Brain microvascular endothelial cell (primary cell): ENCODE measurements at regions not wholly inside any gene's neighbourhood (a gene's known extent, or its start where the extent isn't known, plus 50 kb on each side); places are given as distances from the start of the nearest gene placed in this dataset.

Experiments used
- DNase-seq: peaks from one replicate; pipeline ENCODE4 v3.0.0-alpha.2; 2020
- H3K27ac ChIP-seq: fragments of 250-450 bp; sonication (Bioruptor Pico); 2 replicates; pipeline ENCODE4 v1.5.1; 2020; ENCODE audit warnings: mild to moderate bottlenecking, moderate library complexity
- H3K27me3 ChIP-seq: fragments of 250-450 bp; sonication (Bioruptor Pico); replicated peaks from 2 replicates; pipeline ENCODE4 v1.5.1; 2020; ENCODE audit warnings: mild to moderate bottlenecking
- H3K36me3 ChIP-seq: fragments of 250-450 bp; sonication (Bioruptor Pico); replicated peaks from 2 replicates; pipeline ENCODE4 v1.5.1; 2020; ENCODE audit warnings: mild to moderate bottlenecking
- H3K4me3 ChIP-seq: 2 replicates; pipeline ENCODE4 v1.5.1; 2011; ENCODE audit warnings: low read depth, mild to moderate bottlenecking, control low read depth, low read length, moderate library complexity
- CTCF ChIP-seq: IDR thresholded peaks from 2 replicates; pipeline ENCODE4 v1.5.1; 2011; ENCODE audit warnings: low read depth, mild to moderate bottlenecking, moderate library complexity, low read length, control low read depth, inconsistent platforms; ENCODE audit errors: missing control alignments
- in situ Hi-C: cut with HindIII; loops from 2 replicates; pipeline ENCODE4 v1.10.0; 2017; ENCODE audit warnings: low sequenced_read_pairs, low pct_ligation_motif_present

- no peak overlapping the region for H3K27ac ChIP-seq
- H3K4me3 ChIP-seq, result no peak overlapping the region
- no peak for TF ChIP-seq CTCF
- H3K36me3 ChIP-seq, result no peaks in the 10 kb centered on the region
- H3K27me3 ChIP-seq, result peaks cover 27% of the 10 kb centered on the region
- DNase-seq, result no peak
- in situ Hi-C loops, result no loop called here
Measured at GRCh38 chr5:172588380-172588779, 52.7 kb upstream of the NEURL1B start.

- no peak for TF ChIP-seq CTCF
- no peak for DNase-seq
- H3K27ac ChIP-seq, result no peak overlapping the region
- H3K27me3 ChIP-seq, result peaks cover 30% of the 10 kb centered on the region
- no peak overlapping the region for H3K4me3 ChIP-seq
- in situ Hi-C loops, result no loop called here
- H3K36me3 ChIP-seq, result no peaks in the 10 kb centered on the region
Measured at GRCh38 chr5:172587061-172587405, 54.0 kb upstream of the NEURL1B start.

- H3K36me3 ChIP-seq, result no peaks in the 10 kb centered on the region
- no peak overlapping the region for H3K4me3 ChIP-seq
- in situ Hi-C loops, result no loop called here
- TF ChIP-seq CTCF, result no peak
- no peak for DNase-seq
- no peak overlapping the region for H3K27ac ChIP-seq
- peaks cover 33% of the 10 kb centered on the region for H3K27me3 ChIP-seq
Measured at GRCh38 chr5:172586125-172587060, 54.7 kb upstream of the NEURL1B start.

- no peak overlapping the region for H3K27ac ChIP-seq
- H3K36me3 ChIP-seq, result no peaks in the 10 kb centered on the region
- no peak for TF ChIP-seq CTCF
- in situ Hi-C loops, result no loop called here
- H3K4me3 ChIP-seq, result no peak overlapping the region
- H3K27me3 ChIP-seq, result peaks cover 34% of the 10 kb centered on the region
- DNase-seq, result no peak
Measured at GRCh38 chr5:172585114-172585513, 55.9 kb upstream of the NEURL1B start.

- Histone ChIP-seq H3K27ac (no peak overlapping the region), H3K36me3 (no peaks in the 10 kb centered on the region), H3K27me3 (peaks cover 34% of the 10 kb centered on the region), H3K4me3 (no peak overlapping the region)
- TF ChIP-seq CTCF, result no peak
- DNase-seq, result no peak
- in situ Hi-C loops, result no loop called here
Measured at GRCh38 chr5:172584638-172585037, 56.4 kb upstream of the NEURL1B start.

GRCh38 chr5:172583931-172584511 is 57.0 kb upstream of the NEURL1B start:
- in situ Hi-C loops, result no loop called here
- no peak for TF ChIP-seq CTCF
- H3K27me3 ChIP-seq, result peaks cover 34% of the 10 kb centered on the region

More at GRCh38 chr5:172583931-172584511, 57.0 kb upstream of the NEURL1B start:
- Histone ChIP-seq H3K36me3 (no peaks in the 10 kb centered on the region), H3K27ac (no peak overlapping the region), H3K4me3 (no peak overlapping the region)
- DNase-seq, result no peak
